SIG-M5 treated with dmso at 0.1 percent for 504 hours (cell line): ENCODE measurements at regions not wholly inside any gene's neighbourhood (a gene's known extent, or its start where the extent isn't known, plus 50 kb on each side); places are given as distances from the start of the nearest gene placed in this dataset.
A peak's percentile ranks its signal among the peaks of the same experiment; 100 is the strongest.

Experiments
- DNase-seq: peaks from one replicate; lab custom pipeline; 2025; ENCODE audit not compliant: unreplicated experiment; lab: John Stamatoyannopoulos, UW

DNA sequence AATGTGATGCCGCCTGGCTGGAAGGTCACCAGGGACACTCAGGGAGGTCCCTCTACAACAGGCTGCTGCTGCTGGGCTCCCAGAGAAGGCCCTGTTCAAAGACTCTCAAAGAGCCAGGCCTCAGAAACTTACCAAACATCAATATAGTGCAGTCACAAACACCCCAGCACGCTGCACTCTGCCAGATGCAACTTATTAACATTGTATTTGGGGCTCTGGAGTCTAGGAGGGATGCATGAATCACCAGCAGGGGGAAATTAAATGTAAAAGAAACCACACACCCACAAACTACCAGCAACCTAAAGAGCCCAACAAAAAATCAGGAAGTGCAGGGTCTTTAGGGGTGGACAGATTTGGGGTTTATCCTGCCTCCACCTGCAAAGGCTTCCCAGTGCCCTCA lies 74.6 kb upstream of the SPATA12 start:
- DNase-seq: peak; percentile 44

DNA sequence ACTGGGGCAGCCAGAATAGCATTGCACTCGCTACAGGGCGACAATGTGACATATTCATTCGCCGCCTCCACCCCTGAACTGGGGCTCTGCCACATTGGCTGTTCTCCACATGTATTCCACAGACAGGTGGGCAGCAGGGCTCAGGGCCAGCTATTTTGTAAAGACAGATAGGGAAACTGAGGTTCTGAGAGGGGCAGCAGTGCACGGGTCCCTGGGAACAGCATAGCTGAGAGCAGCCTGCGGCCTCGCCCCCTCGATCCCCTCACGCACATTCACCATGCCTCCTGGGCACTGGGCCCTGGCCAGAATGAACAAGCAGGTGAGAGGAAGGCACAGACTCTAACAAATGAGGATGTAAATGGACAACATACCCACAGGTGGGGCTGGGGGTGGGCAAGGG lies 75.0 kb upstream of the SPATA12 start:
- DNase-seq: no peak

- DNase-seq: no peak
Observed at GRCh38 chr3:56983427-56983826, 77.0 kb upstream of the SPATA12 start.

DNA sequence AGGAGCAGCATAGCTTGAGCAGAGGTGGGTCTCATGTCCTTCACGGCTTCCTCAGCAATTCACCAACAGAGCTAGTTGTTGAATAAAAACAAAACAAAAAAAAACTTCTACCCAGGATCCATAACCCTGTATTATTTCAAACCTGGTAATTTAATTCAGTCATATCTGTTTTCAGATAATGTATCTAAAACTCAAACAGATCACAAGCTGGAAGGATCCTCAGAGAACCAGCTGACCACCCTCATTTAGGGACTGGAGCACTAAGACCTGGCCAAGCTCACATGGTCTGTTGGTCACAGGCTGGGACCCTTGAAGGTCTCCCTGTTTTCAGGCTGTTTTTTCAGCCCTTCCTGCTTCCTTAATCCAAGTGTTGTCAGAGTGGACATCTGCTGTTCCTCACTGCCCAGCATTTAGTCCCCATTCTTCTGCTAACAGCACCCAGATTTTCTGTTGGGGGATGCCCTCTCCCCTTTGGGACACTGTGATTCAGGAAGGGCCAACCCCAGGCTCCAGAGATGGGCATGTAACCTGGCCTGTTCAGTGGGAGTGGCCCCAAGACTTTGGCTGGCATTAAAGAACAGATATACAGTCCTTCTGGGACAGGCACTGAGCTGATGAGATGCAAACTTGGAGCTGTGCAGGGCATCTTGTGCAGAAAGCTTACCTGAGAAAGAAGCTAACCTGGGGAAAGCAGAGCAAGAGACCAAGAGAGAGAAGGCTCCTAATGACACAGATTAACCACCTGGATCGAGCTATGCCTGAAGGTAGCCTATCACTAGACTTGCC lies 78.8 kb upstream of the SPATA12 start:
- DNase-seq: no peak

GRCh38 chr3:56980798-56981390 lies 79.6 kb upstream of the SPATA12 start:
- DNase-seq: peak; percentile 97

DNA sequence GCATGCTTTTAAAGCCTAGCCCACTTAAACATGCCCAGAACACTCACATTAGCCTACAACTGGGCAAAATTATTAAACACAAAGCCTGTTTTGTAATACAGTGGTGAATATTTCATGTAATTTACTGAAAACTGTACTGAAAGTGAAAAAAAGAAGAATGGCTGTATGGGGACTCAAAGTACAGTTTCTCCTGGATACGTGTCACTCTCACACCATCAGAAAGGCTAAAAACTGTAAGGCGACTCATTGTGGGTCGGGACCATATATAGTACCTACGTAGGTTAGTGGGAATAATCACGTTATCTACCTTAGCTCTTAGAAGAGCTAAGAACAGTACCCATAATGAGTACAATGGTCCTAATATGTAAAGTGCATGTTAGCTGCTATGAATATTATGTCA lies 80.2 kb upstream of the SPATA12 start:
- no peak for DNase-seq

DNA sequence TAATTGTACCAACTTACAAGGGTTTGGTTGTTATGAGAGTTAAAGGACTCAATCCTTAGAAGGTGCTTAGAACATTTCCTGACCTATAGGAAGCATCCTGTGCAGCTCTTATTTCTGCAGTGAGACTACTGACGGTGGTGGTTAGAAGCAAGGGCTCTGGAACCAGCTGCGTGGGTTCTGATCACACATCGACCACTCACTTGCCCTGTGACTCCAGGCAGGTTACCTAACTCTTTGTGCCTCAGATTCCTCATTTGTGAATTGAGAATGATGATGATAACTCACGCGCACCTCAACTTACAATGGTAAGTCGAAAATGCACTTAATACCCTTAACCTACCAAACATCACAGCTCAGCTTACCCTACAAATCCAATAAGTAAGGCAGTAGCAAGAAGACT lies 80.7 kb upstream of the SPATA12 start:
- DNase-seq: no peak

- no peak for DNase-seq
Observed at GRCh38 chr3:56977561-56977889, 82.9 kb upstream of the SPATA12 start.

GRCh38 chr3:56976651-56977560 lies 83.6 kb upstream of the SPATA12 start:
- DNase-seq: no peak

DNA sequence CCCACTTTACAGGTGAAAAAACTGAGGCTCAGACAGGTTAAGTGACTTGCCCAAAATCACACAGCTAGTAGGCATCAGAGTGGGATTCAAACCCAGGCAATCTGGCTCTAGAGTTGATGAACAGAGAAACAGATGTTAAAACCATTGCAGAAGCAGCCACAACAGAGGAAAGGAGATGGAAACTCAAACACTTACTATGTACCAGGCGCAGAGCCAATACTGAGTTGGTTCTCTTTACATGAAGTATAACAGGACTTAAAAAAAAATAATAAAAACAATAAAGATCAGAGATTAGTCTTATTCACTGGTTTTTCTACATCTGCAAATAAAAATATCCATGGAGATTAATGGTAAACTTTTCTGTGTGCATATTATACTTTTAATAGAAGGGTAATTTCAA lies 84.9 kb upstream of the SPATA12 start:
- DNase-seq: no peak

DNA sequence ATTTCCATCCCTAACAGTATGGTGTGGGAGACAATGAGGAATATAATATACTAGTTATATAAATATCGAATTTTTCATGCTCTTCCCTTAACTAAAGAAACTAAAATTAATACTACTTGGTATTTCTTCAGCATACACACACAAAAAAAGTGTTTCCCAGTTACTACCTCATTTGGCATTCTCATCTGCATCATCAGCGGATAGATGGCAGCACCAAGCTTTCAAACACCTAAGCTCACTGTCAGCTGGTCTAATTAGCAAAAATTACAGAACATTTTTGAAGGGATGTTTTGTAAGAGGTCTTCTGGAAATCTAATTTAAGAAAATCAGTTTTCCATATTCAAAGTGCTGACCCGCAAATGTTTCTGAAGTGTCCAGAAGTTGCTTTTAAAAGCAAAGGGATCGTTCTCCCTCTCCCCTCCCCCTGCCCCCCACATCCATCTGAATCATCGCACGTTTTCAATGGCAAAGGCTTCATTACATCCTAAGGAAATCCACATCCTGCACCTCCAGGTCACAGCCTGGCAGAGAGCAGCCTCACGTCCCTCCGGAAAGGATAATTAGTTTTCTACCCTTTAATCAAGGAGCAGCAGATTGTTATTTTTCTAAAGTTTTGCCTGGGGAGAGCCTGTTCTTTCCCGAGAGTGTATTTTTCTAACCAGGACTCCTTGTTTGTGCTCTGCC lies 86.1 kb upstream of the SPATA12 start:
- DNase-seq: no peak

- no peak for DNase-seq
Observed at GRCh38 chr3:56971816-56972215, 88.6 kb upstream of the SPATA12 start.

DNA sequence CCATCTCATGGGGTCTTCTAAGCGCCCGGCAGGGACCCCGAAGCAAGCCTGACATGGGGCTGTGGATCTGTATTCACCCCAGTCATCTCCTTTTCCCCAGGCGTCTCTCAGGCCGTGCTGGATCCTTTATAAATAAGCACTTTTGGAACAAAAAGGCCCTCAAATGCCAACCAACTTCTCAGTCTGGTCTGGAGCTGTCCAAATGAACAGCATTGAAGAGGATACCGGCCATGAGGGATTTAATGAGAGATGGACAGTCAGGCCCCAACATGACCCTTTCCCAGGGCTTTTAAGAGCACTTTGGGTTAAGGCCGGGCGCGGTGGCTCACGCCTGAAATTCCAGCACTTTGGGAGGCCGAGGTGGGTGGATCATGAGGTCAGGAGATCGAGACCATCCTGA lies 89.2 kb upstream of the SPATA12 start:
- no peak for DNase-seq

DNA sequence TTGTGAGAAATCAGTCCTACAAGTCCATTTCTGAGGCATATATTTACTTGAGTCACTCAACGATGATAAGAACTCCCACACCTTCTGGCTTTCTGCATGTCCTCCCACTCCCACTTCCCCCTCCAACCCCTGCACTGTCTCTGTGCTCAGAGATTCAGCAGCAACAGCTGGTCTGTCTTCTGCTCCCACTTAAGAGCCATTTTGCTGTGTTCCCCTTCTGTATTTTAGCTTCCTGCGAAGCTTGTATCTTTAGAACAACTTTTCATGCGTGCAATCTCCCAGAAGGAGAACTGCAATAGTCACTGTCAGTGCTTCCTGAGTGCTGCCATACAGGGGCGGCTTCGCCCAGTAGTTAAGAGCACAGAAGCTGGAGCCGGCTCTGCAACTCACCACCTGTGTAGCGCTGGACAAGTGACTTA lies 90.0 kb upstream of the SPATA12 start:
- peak; percentile 38 for DNase-seq

DNA sequence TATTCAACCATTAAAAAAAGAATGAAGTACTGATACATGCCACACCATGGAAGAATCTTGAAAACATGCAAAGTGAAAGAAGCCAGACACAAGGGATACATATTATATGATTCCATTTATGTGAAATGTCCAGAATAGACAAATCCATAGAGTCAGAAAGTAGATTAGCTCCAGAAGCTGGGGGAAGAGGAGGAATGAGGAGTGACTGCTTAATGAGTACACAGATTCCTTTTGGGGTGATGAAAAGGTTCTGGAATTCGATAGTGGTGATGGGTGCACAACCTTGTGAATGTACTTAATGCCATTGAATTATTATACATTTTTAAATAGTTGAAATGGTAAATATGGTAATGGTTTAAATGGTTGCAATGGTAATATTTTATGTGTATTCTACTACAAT lies 90.6 kb upstream of the SPATA12 start:
- DNase-seq: no peak

DNA sequence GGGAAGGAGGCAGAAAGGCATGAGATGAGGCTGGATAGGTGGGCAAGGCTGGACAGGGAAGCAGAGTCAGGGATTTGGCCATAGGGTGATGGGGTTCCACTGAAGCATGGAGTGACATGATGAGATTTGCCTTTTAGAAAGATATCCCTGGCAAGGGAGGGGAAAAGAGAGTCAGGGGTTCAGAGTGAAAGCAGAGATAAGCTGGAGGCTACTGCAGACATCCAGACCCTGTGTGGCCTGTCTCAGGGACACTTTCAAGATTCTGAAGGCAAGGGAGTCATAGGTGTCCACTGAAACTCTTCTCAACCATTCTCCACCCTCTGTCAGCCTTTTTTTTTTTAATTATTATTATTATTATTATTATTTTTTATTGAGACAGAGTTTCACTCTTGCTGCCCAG lies 94.0 kb upstream of the SPATA12 start:
- no peak for DNase-seq

- DNase-seq: no peak
Observed at GRCh38 chr3:56966104-56966503, 94.4 kb upstream of the SPATA12 start.

GRCh38 chr3:56962922-56963321 lies 97.5 kb upstream of the SPATA12 start:
- no peak for DNase-seq

- no peak for DNase-seq
Observed at GRCh38 chr3:56962206-56962605, 98.3 kb upstream of the SPATA12 start.

GRCh38 chr3:56960234-56960917 lies 100.1 kb upstream of the SPATA12 start:
- DNase-seq: no peak

GRCh38 chr3:56958879-56959278 lies 101.6 kb upstream of the SPATA12 start:
- DNase-seq: no peak
